H1 (cell line): ENCODE measurements at regions not wholly inside any gene's neighbourhood (a gene's known extent, or its start where the extent isn't known, plus 50 kb on each side); places are given as distances from the start of the nearest gene placed in this dataset.

Source experiments
- CTCF ChIA-PET: fragments of 300-600 bp; sonication (Branson Sonifier 250); formaldehyde crosslinking; loops from one replicate; lab custom pipeline; 2021; ENCODE audit not compliant: partially characterized antibody; lab: Charles Lee
- POLR2A ChIA-PET: fragments of 300-600 bp; sonication (Branson Sonifier 250); formaldehyde crosslinking; loops from one replicate; lab custom pipeline; 2021; ENCODE audit warnings: inconsistent platforms; ENCODE audit not compliant: partially characterized antibody; lab: Charles Lee
- DNase-seq, 2 experiments: peaks; one replicate each; pipeline versions ENCODE4 v3.0.0 to v3.0.0-alpha.2; 2010 to 2022; ENCODE audit warnings: low spot score in 2 of 2, low read depth in 1 of 2, mixed read lengths in 1 of 2
- FAIRE-seq: peaks from 2 replicates; lab custom pipeline; 2011; peaks lifted over from hg19 to GRCh38; lab: Jason Lieb, UNC
- H2AFZ ChIP-seq: 2 replicates; pipeline ENCODE4 v1.8.1; 2012; ENCODE audit warnings: low read length, inconsistent platforms
- H2AK5ac ChIP-seq: 2 replicates; pipeline ENCODE4 v1.6.1; 2013; ENCODE audit warnings: low read depth, low read length
- H2BK120ac ChIP-seq: replicated peaks from 2 replicates; pipeline ENCODE3; 2013; ENCODE audit warnings: low read depth, low read length, inconsistent platforms
- H2BK12ac ChIP-seq: 2 replicates; pipeline ENCODE4 v1.6.1; 2013; ENCODE audit warnings: low read depth, low read length
- H2BK15ac ChIP-seq: 2 replicates; pipeline ENCODE4 v1.6.1; 2013; ENCODE audit warnings: low read length
- H2BK20ac ChIP-seq: 2 replicates; pipeline ENCODE4 v1.6.1; 2013; ENCODE audit warnings: low read length
- H2BK5ac ChIP-seq: 2 replicates; pipeline ENCODE4 v1.6.1; 2013; ENCODE audit warnings: low read depth, low read length
- H3K14ac ChIP-seq: 2 replicates; pipeline ENCODE4 v1.6.1; 2013; ENCODE audit warnings: inconsistent platforms; ENCODE audit not compliant: insufficient read length
- H3K18ac ChIP-seq: 2 replicates; pipeline ENCODE4 v1.6.1; 2013; ENCODE audit warnings: low read length; ENCODE audit errors: extremely low read depth
- H3K23ac ChIP-seq: 2 replicates; pipeline ENCODE4 v1.6.1; 2013; ENCODE audit warnings: inconsistent platforms; ENCODE audit not compliant: insufficient read length
- H3K23me2 ChIP-seq: 2 replicates; pipeline ENCODE4 v1.6.1; 2013; ENCODE audit warnings: low read depth, low read length
- H3K27ac ChIP-seq: 2 replicates; pipeline ENCODE4 v1.6.1; 2011; ENCODE audit warnings: low read depth, low read length, inconsistent platforms
- H3K27me3 ChIP-seq, 4 experiments: replicated peaks in 1 of 4; 1 replicate in 1 of 4; 2 replicates in 3 of 4; pipeline versions ENCODE4 v1.6.1 to v1.8.1; 2011 to 2013; ENCODE audit warnings: low read length in 3 of 4, mild to moderate bottlenecking in 3 of 4, inconsistent platforms in 2 of 4, mixed read lengths in 2 of 4, moderate library complexity in 1 of 4; ENCODE audit not compliant: control insufficient read depth in 3 of 4, insufficient read depth in 3 of 4; ENCODE audit errors: extremely low read depth in 1 of 4
- H3K36me3 ChIP-seq, 4 experiments: 2 replicates each; pipeline versions ENCODE4 v1.6.1 to v1.8.1; 2011 to 2013; ENCODE audit warnings: mild to moderate bottlenecking in 4 of 4, low read length in 3 of 4, moderate library complexity in 2 of 4, control low read depth in 1 of 4, inconsistent platforms in 1 of 4; ENCODE audit not compliant: insufficient read depth in 4 of 4, control insufficient read depth in 2 of 4
- H3K4ac ChIP-seq: replicated peaks from 2 replicates; pipeline ENCODE3; 2013; ENCODE audit warnings: low read length, low read depth, mixed read lengths, inconsistent platforms; ENCODE audit not compliant: insufficient read length
- H3K4me1 ChIP-seq, 4 experiments: replicated peaks in 1 of 4; 1 replicate in 1 of 4; 2 replicates in 3 of 4; pipeline versions ENCODE4 v1.6.1 to v1.8.1; 2011 to 2013; ENCODE audit warnings: low read length in 3 of 4, inconsistent platforms in 2 of 4, mixed read lengths in 1 of 4; ENCODE audit not compliant: insufficient read depth in 4 of 4, control insufficient read depth in 3 of 4
- H3K4me2 ChIP-seq, 2 experiments: 2 replicates each; pipeline versions ENCODE4 v1.6.1 to v1.8.1; 2011 to 2013; ENCODE audit warnings: low read depth in 2 of 2, low read length in 2 of 2, control low read depth in 1 of 2, inconsistent platforms in 1 of 2, mild to moderate bottlenecking in 1 of 2; ENCODE audit not compliant: insufficient read depth in 1 of 2
- H3K4me3 ChIP-seq, 4 experiments: fragments of 200-600, 300-600 bp in 1 of 4; sonication (generic), shearing (Covaris generic), sonication (Bioruptor Twin) in 1 of 4; 2 replicates each; pipeline versions ENCODE4 v1.5.1 to v1.8.1; 2011 to 2016; ENCODE audit warnings: low read length in 4 of 4, low read depth in 3 of 4, control low read depth in 2 of 4, inconsistent platforms in 2 of 4, mild to moderate bottlenecking in 2 of 4, mixed read lengths in 1 of 4, moderate library complexity in 1 of 4; ENCODE audit not compliant: insufficient read depth in 2 of 4; ENCODE audit errors: extremely low read depth in 1 of 4
- H3K56ac ChIP-seq: replicated peaks from 2 replicates; pipeline ENCODE3; 2013; ENCODE audit warnings: low read depth, mild to moderate bottlenecking, mixed read lengths, low read length, inconsistent platforms; ENCODE audit not compliant: insufficient read length
- H3K79me1 ChIP-seq: 2 replicates; pipeline ENCODE4 v1.6.1; 2013; ENCODE audit warnings: low read depth, low read length, control low read depth
- H3K79me2 ChIP-seq, 2 experiments: 2 replicates each; pipeline versions ENCODE4 v1.6.1 to v1.8.1; 2012 to 2013; ENCODE audit warnings: low read length in 2 of 2, mild to moderate bottlenecking in 2 of 2, inconsistent platforms in 1 of 2; ENCODE audit not compliant: insufficient read depth in 2 of 2, control insufficient read depth in 1 of 2
- H3K9ac ChIP-seq, 4 experiments: replicated peaks in 1 of 4; 1 replicate in 1 of 4; 2 replicates in 3 of 4; pipeline versions ENCODE4 v1.6.1 to v1.8.1; 2011 to 2013; ENCODE audit warnings: low read depth in 3 of 4, low read length in 3 of 4, control low read depth in 2 of 4, mild to moderate bottlenecking in 2 of 4, moderate library complexity in 2 of 4, inconsistent platforms in 1 of 4; ENCODE audit errors: extremely low read depth in 1 of 4
- H3K9me3 ChIP-seq, 2 experiments: 2 replicates each; pipeline versions ENCODE4 v1.6.1 to v1.8.1; 2012 to 2013; ENCODE audit warnings: mild to moderate bottlenecking in 2 of 2, moderate library complexity in 2 of 2, control low read depth in 1 of 2, inconsistent platforms in 1 of 2, low read depth in 1 of 2, low read length in 1 of 2, mixed read lengths in 1 of 2; ENCODE audit not compliant: insufficient read depth in 2 of 2
- H4K20me1 ChIP-seq, 2 experiments: replicated peaks in 1 of 2; 2 replicates each; pipeline versions ENCODE3 to v1.8.1; 2011 to 2013; ENCODE audit warnings: inconsistent platforms in 2 of 2, low read length in 2 of 2, mild to moderate bottlenecking in 1 of 2; ENCODE audit not compliant: insufficient read depth in 2 of 2, control insufficient read depth in 1 of 2
- H4K5ac ChIP-seq: 2 replicates; pipeline ENCODE4 v1.6.1; 2013; ENCODE audit warnings: low read length, low read depth, mixed read lengths, inconsistent platforms; ENCODE audit not compliant: insufficient read length
- H4K8ac ChIP-seq: 2 replicates; pipeline ENCODE4 v1.8.0; 2013; ENCODE audit warnings: mild to moderate bottlenecking, moderate library complexity, low read length, inconsistent platforms; ENCODE audit not compliant: insufficient read depth; ENCODE audit errors: extremely low read depth
- H4K91ac ChIP-seq: replicated peaks from 2 replicates; pipeline ENCODE3; 2013; ENCODE audit warnings: low read length, mixed read lengths, inconsistent platforms; ENCODE audit not compliant: insufficient read length
- CREB1 ChIP-seq: IDR thresholded peaks from 2 replicates; pipeline ENCODE4 v1.6.1; 2012; ENCODE audit warnings: inconsistent platforms
- EZH2 ChIP-seq: fragments of 200-600 bp; sonication (generic); IDR thresholded peaks from 2 replicates; pipeline ENCODE4 v1.7.1; 2012; ENCODE audit warnings: low read depth, mild to moderate bottlenecking, moderate library complexity, low read length, inconsistent platforms; ENCODE audit not compliant: severe bottlenecking
- SRF ChIP-seq: IDR thresholded peaks from 2 replicates; pipeline ENCODE4 v1.6.1; 2011; ENCODE audit warnings: mild to moderate bottlenecking, low read depth, low read length, moderate library complexity
- WGBS, 2 experiments: shearing (Covaris generic) in 1 of 2; methylation state at CpG; one replicate each; pipeline versions ENCODE4 v1.1.6 to v1.1.7; 2013 to 2015; ENCODE audit warnings: low lambda C conversion rate in 2 of 2, mixed read lengths in 2 of 2, inconsistent platforms in 1 of 2, low coverage in 1 of 2, missing lambda C conversion rate in 1 of 2; ENCODE audit not compliant: insufficient replicate concordance in 2 of 2, insufficient coverage in 1 of 2, insufficient read length in 1 of 2; ENCODE audit errors: extremely low coverage in 1 of 2, missing lambda C conversion rate in 1 of 2; 5-methylcytosine and 5-hydroxymethylcytosine counted together

GRCh38 chr4:120209706-120210105 lies 143.1 kb upstream of the MAD2L1 start:
- H3K79me1 ChIP-seq = no peaks in the 10 kb centered on the region
- H2BK20ac ChIP-seq = no peak overlapping the region
- H3K23me2 ChIP-seq = no peaks in the 10 kb centered on the region; the same call in 1 of the 2 replicates
- no peak overlapping the region for H3K18ac ChIP-seq
- no peak overlapping the region for H4K5ac ChIP-seq
- no peaks in the 10 kb centered on the region for H3K9me3 ChIP-seq
- CTCF ChIA-PET = no interaction called here
- no peaks in the 10 kb centered on the region for H3K4me1 ChIP-seq
- no peak overlapping the region for H2AK5ac ChIP-seq
- H3K4me2 ChIP-seq = no peak overlapping the region
- no peak overlapping the region for H3K23ac ChIP-seq
- H4K91ac ChIP-seq = no peak overlapping the region
- FAIRE-seq (no peak), DNase-seq (no peak)
- no peak overlapping the region for H3K56ac ChIP-seq
- no peaks in the 10 kb centered on the region for H3K27me3 ChIP-seq
- H3K27ac ChIP-seq = no peak overlapping the region
- no peak overlapping the region for H3K4me3 ChIP-seq
- no peak overlapping the region for H3K4ac ChIP-seq
- no peak overlapping the region for H4K8ac ChIP-seq
- WGBS, 2 experiments = 99% methylated on average over 4 of the region's 4 CpGs; no CpG with 5 or more reads in 1 of the 2 experiments
- no peaks in the 10 kb centered on the region for H3K36me3 ChIP-seq
- H3K9ac ChIP-seq = no peak overlapping the region
- H2BK5ac ChIP-seq = no peak overlapping the region
- no peak overlapping the region for H2BK120ac ChIP-seq
- POLR2A ChIA-PET = no interaction called here
- no peak overlapping the region for H2AFZ ChIP-seq
- H3K14ac ChIP-seq = no peak overlapping the region
- no peak overlapping the region for H2BK12ac ChIP-seq
- H3K79me2 ChIP-seq = no peaks in the 10 kb centered on the region
- no peak overlapping the region for H2BK15ac ChIP-seq
- TF ChIP-seq EZH2 (no peak), SRF (peak; percentile 94), CREB1 (no peak)
- no peaks in the 10 kb centered on the region for H4K20me1 ChIP-seq
